NCI-H1105 treated with DMSO at 0.1 percent for 48 hours (cell line): ENCODE measurements at regions not wholly inside any gene's neighbourhood (a gene's known extent, or its start where the extent isn't known, plus 50 kb on each side); places are given as distances from the start of the nearest gene placed in this dataset.

Source experiments
- DNase-seq: peaks from one replicate; lab custom pipeline; 2025; lab: John Stamatoyannopoulos, UW

- peak; percentile 25 for DNase-seq
Observed at GRCh38 chr2:122980671-122981070, 1044.4 kb upstream of the CNTNAP5 start.

- DNase-seq: no peak
Observed at GRCh38 chr2:122982936-122983335, 1042.2 kb upstream of the CNTNAP5 start.

GRCh38 chr2:122988395-122989221, 1036.5 kb upstream of the CNTNAP5 start:
- DNase-seq: no peak

- no peak for DNase-seq
Observed at GRCh38 chr2:122993592-122993991, 1031.5 kb upstream of the CNTNAP5 start.

- DNase-seq: no peak
Observed at GRCh38 chr2:122999258-122999657, 1025.8 kb upstream of the CNTNAP5 start.

- DNase-seq: no peak
Observed at GRCh38 chr2:122999821-123000220, 1025.3 kb upstream of the CNTNAP5 start.

- no peak for DNase-seq
Observed at GRCh38 chr2:123002660-123003248, 1022.3 kb upstream of the CNTNAP5 start.

- no peak for DNase-seq
Observed at GRCh38 chr2:123015186-123015585, 1009.9 kb upstream of the CNTNAP5 start.

- no peak for DNase-seq
Observed at GRCh38 chr2:123035541-123035940, 989.5 kb upstream of the CNTNAP5 start.

GRCh38 chr2:123036300-123036699, 988.8 kb upstream of the CNTNAP5 start:
- DNase-seq: no peak

- no peak for DNase-seq
Observed at GRCh38 chr2:123040506-123040905, 984.6 kb upstream of the CNTNAP5 start.

GRCh38 chr2:123043458-123043857, 981.6 kb upstream of the CNTNAP5 start:
- DNase-seq: no peak

- no peak for DNase-seq
Observed at GRCh38 chr2:123045713-123046112, 979.4 kb upstream of the CNTNAP5 start.

- DNase-seq: no peak
Observed at GRCh38 chr2:123047186-123047585, 977.9 kb upstream of the CNTNAP5 start.

GRCh38 chr2:123051136-123051535, 974.0 kb upstream of the CNTNAP5 start:
- no peak for DNase-seq

- DNase-seq: no peak
Observed at GRCh38 chr2:123061534-123061933, 963.6 kb upstream of the CNTNAP5 start.

- DNase-seq: no peak
Observed at GRCh38 chr2:123073371-123073770, 951.7 kb upstream of the CNTNAP5 start.

- DNase-seq: no peak
Observed at GRCh38 chr2:123073956-123074355, 951.1 kb upstream of the CNTNAP5 start.

- no peak for DNase-seq
Observed at GRCh38 chr2:123077101-123077500, 948.0 kb upstream of the CNTNAP5 start.

GRCh38 chr2:123080331-123080730, 944.8 kb upstream of the CNTNAP5 start:
- no peak for DNase-seq

- DNase-seq: no peak
Observed at GRCh38 chr2:123085484-123085883, 939.6 kb upstream of the CNTNAP5 start.

- DNase-seq: no peak
Observed at GRCh38 chr2:123086613-123087385, 938.3 kb upstream of the CNTNAP5 start.

GRCh38 chr2:123091471-123091870, 933.6 kb upstream of the CNTNAP5 start:
- DNase-seq: no peak
